ENCODE measurements at regions not wholly inside any gene's neighbourhood (a gene's known extent, or its start where the extent isn't known, plus 50 kb on each side); places are given as distances from the start of the nearest gene placed in this dataset.

DNA sequence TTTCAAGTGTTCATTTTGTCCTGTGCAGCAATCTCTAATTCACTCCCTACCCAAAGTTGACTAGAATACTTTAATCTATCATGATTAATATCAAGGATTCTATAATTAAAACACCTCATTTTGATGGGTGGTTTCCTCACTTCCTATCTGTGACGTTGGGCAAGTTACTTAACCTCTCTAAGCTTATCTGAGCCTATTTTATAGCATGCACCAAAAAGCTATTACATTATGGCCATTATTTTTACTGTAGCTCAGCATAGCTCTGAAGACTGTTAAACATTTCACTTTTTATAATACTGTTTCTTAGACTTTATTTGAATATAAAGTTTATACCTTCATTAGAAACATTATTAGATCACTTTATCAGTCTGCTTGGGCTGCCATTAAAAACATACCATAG lies 579.6 kb upstream of the NXPH2 start:
- TF ChIP-seq TAF1 (IDR thresholded peaks at IDR 0.05; ENCODE audit: low read depth, low read length) (no peak), POLR2A (IDR thresholded peaks at IDR 0.05; ENCODE audit: low read depth, low read length) (no peak), POLR2AphosphoS5 (IDR thresholded peaks at IDR 0.05; ENCODE audit: low read depth, low read length) (no peak), SPI1 (IDR thresholded peaks at IDR 0.05; ENCODE audit: low read depth, low read length) (no peak), PAX5 (IDR thresholded peaks at IDR 0.05; ENCODE audit: insufficient read depth, low read length, severe bottlenecking) (no peak)

Data from GM12891 (cell line).